Hepatocyte (in vitro differentiated cells): ENCODE measurements at regions not wholly inside any gene's neighbourhood (a gene's known extent, or its start where the extent isn't known, plus 50 kb on each side); places are given as distances from the start of the nearest gene placed in this dataset.

Experiments used
- DNase-seq: peaks from one replicate; pipeline ENCODE4 v3.0.0-alpha.2; 2016; ENCODE audit warnings: low spot score
- H2AFZ ChIP-seq: fragments of 200-600 bp; sonication (generic); 2 replicates; pipeline ENCODE4 v1.6.0; 2016; ENCODE audit warnings: antibody characterized with exemption, mild to moderate bottlenecking
- H3K27ac ChIP-seq: fragments of 200-600 bp; sonication (generic); 2 replicates; pipeline ENCODE4 v1.5.1; 2016; ENCODE audit warnings: mild to moderate bottlenecking
- H3K27me3 ChIP-seq: fragments of 200-600 bp; sonication (generic); 2 replicates; pipeline ENCODE4 v1.6.1; 2016
- H3K36me3 ChIP-seq: fragments of 200-600 bp; sonication (generic); replicated peaks from 2 replicates; pipeline ENCODE4 v1.5.1; 2016; ENCODE audit warnings: low read depth; ENCODE audit not compliant: insufficient read depth
- H3K4me1 ChIP-seq: fragments of 200-600 bp; sonication (generic); 2 replicates; pipeline ENCODE4 v1.5.1; 2016; ENCODE audit warnings: mild to moderate bottlenecking, moderate library complexity; ENCODE audit not compliant: insufficient read depth
- H3K4me2 ChIP-seq: fragments of 200-600 bp; sonication (generic); 2 replicates; pipeline ENCODE4 v1.6.0; 2016
- H3K4me3 ChIP-seq: fragments of 200-600 bp; sonication (generic); 2 replicates; pipeline ENCODE4 v1.5.1; 2016; ENCODE audit warnings: mild to moderate bottlenecking
- H3K79me2 ChIP-seq: fragments of 200-600 bp; sonication (generic); 2 replicates; pipeline ENCODE4 v1.6.0; 2017; ENCODE audit warnings: mild to moderate bottlenecking
- H3K9me2 ChIP-seq: fragments of 200-600 bp; sonication (generic); replicated peaks from 2 replicates; pipeline ENCODE4 v1.6.0; 2017; ENCODE audit warnings: mild to moderate bottlenecking; ENCODE audit not compliant: insufficient read depth
- H3K9me3 ChIP-seq: fragments of 200-600 bp; sonication (generic); 2 replicates; pipeline ENCODE4 v1.5.1; 2016; ENCODE audit warnings: low read depth, mild to moderate bottlenecking
- H4K20me1 ChIP-seq: fragments of 200-600 bp; sonication (generic); 2 replicates; pipeline ENCODE4 v1.6.0; 2016; ENCODE audit warnings: mild to moderate bottlenecking; ENCODE audit not compliant: insufficient read depth, poor library complexity, severe bottlenecking
- EZH2 ChIP-seq: fragments of 200-600 bp; sonication (generic); IDR thresholded peaks from 2 replicates; pipeline ENCODE4 v1.6.1; 2016; ENCODE audit warnings: antibody characterized with exemption, mild to moderate bottlenecking, borderline replicate concordance
- EZH2phosphoT487 ChIP-seq: fragments of 200-600 bp; sonication (generic); IDR thresholded peaks from one replicate; pipeline ENCODE4 v1.6.1; 2018; ENCODE audit warnings: antibody characterized with exemption, mild to moderate bottlenecking, low read depth, moderate library complexity; ENCODE audit not compliant: unreplicated experiment, severe bottlenecking
- WGBS: methylation state at CpG from one replicate; pipeline ENCODE4 v1.1.6; 2016; ENCODE audit warnings: low lambda C conversion rate; ENCODE audit errors: missing lambda C conversion rate; 5-methylcytosine and 5-hydroxymethylcytosine counted together
- TF ChIP-seq, protein P1 (sequence below): fragments of 200-600 bp; sonication (generic); IDR thresholded peaks from 2 replicates; pipeline ENCODE4 v1.5.1; 2016; ENCODE audit warnings: antibody characterized with exemption, mild to moderate bottlenecking; ENCODE audit not compliant: poor library complexity

DNA sequence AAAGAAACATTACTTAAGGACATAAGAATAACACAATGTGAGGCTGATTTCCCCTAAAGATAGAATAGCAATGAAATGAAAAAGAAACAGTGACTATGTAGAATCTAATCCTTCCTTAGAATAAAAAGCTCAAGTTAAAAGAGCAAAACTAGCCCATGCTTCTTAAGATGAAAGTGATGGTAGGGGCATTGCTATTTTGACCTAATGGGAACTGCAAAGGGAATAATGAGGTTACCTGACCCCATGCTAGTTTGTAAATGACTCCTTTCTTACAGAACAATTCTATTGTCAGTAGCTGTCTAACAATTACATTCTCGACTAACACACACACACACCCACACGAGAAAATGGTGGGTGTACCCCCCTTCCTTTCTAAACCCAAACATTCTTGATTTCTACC is 575.8 kb downstream of the CSNK1G3 start:
- Histone ChIP-seq H3K9me3 (no peaks in the 10 kb centered on the region), H4K20me1 (no peaks in the 10 kb centered on the region), H3K36me3 (no peaks in the 10 kb centered on the region), H3K9me2 (no peaks in the 10 kb centered on the region), H3K4me3 (no peak overlapping the region), H2AFZ (no peak overlapping the region), H3K4me2 (no peak overlapping the region), H3K79me2 (no peaks in the 10 kb centered on the region), H3K27me3 (no peaks in the 10 kb centered on the region), H3K27ac (no peak overlapping the region), H3K4me1 (peaks cover 3% of the 10 kb centered on the region)
- TF ChIP-seq EZH2: no peak
- TF ChIP-seq, protein P1, sequence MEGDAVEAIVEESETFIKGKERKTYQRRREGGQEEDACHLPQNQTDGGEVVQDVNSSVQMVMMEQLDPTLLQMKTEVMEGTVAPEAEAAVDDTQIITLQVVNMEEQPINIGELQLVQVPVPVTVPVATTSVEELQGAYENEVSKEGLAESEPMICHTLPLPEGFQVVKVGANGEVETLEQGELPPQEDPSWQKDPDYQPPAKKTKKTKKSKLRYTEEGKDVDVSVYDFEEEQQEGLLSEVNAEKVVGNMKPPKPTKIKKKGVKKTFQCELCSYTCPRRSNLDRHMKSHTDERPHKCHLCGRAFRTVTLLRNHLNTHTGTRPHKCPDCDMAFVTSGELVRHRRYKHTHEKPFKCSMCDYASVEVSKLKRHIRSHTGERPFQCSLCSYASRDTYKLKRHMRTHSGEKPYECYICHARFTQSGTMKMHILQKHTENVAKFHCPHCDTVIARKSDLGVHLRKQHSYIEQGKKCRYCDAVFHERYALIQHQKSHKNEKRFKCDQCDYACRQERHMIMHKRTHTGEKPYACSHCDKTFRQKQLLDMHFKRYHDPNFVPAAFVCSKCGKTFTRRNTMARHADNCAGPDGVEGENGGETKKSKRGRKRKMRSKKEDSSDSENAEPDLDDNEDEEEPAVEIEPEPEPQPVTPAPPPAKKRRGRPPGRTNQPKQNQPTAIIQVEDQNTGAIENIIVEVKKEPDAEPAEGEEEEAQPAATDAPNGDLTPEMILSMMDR: no peak
- no peak for TF ChIP-seq EZH2phosphoT487
- DNase-seq: no peak
- 53% methylated on average over 2 of the region's 2 CpGs for WGBS

DNA sequence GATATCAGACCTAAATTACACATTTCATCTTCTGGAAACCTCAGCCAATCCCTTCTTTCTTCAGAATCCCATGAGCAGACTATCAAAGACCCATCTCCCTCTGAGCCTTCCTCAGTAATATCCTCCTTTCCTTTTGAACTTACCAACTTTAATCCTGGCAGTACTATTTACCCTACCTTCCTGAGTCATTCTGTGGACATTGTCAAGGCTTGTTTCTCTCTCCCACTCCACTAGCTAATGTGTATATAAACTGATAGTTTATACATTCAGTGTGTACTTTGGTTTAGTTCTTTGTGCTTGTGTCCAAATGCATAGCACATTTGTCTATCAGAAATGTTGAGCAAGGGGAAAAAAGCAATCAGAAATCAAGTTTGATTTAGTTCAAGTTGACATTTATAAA is 568.3 kb downstream of the CSNK1G3 start:
- no peaks in the 10 kb centered on the region for H3K27me3 ChIP-seq
- H3K79me2 ChIP-seq: no peaks in the 10 kb centered on the region
- no peak overlapping the region for H3K4me3 ChIP-seq
- H3K27ac ChIP-seq: no peak overlapping the region
- H3K4me2 ChIP-seq: no peak overlapping the region
- TF ChIP-seq, protein P1: no peak
- no peak for TF ChIP-seq EZH2
- TF ChIP-seq EZH2phosphoT487: no peak
- no peaks in the 10 kb centered on the region for H3K9me2 ChIP-seq
- DNase-seq: no peak
- H4K20me1 ChIP-seq: no peaks in the 10 kb centered on the region
- no peaks in the 10 kb centered on the region for H3K9me3 ChIP-seq
- no peaks in the 10 kb centered on the region for H3K36me3 ChIP-seq
- H2AFZ ChIP-seq: no peak overlapping the region
- H3K4me1 ChIP-seq: no peaks in the 10 kb centered on the region

DNA sequence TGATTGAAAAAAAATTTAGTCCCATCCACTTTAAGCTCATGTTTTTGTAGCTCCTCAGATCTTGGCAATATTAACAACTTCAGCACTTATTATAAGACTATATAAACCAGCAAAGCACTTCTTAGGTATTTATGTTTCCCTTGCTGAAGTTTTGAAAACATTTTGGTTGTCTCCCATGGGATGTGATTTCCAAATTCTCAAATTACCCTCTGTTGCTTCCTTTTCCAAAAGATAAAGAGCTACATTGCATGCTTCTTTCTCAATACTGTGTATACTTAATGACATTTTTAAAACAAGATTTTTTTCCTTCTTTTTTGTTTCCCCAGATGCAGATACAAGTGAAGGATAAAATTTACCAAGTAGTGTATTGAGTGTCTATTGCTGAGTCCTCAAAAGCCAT is 567.1 kb downstream of the CSNK1G3 start:
- Histone ChIP-seq H3K79me2 (no peaks in the 10 kb centered on the region), H3K27ac (no peak overlapping the region), H2AFZ (no peak overlapping the region), H3K27me3 (no peaks in the 10 kb centered on the region), H4K20me1 (no peaks in the 10 kb centered on the region), H3K9me2 (no peaks in the 10 kb centered on the region), H3K9me3 (no peaks in the 10 kb centered on the region), H3K36me3 (no peaks in the 10 kb centered on the region), H3K4me3 (no peak overlapping the region), H3K4me1 (no peaks in the 10 kb centered on the region), H3K4me2 (no peak overlapping the region)
- TF ChIP-seq, protein P1: no peak
- no peak for TF ChIP-seq EZH2
- TF ChIP-seq EZH2phosphoT487: no peak
- DNase-seq: no peak

DNA sequence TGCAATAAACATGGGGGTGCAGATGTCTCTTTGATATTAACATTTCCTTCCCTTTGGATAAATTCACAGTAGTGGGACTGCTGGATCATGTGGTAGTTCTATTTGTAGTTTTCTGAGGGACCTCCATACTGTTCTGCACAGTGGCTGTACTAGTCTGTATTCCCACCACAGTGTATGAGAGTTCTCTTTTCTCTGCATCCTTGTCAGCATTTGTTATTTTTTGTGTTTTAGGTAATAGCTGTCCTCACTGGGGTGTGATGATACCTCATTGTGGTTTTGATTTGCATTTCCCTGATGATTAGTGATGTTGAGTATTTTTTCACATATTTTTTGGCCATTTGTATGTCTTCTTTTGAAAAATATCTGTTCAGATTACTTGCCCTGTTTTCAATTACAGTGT is 562.5 kb downstream of the CSNK1G3 start:
- Histone ChIP-seq H3K36me3 (no peaks in the 10 kb centered on the region), H3K4me3 (no peak overlapping the region), H3K27ac (no peak overlapping the region), H3K4me2 (no peak overlapping the region), H3K4me1 (no peaks in the 10 kb centered on the region), H3K9me3 (no peaks in the 10 kb centered on the region), H3K27me3 (no peaks in the 10 kb centered on the region), H3K79me2 (no peaks in the 10 kb centered on the region), H4K20me1 (no peaks in the 10 kb centered on the region), H3K9me2 (no peaks in the 10 kb centered on the region), H2AFZ (no peak overlapping the region)
- TF ChIP-seq, protein P1: no peak
- TF ChIP-seq EZH2 (no peak), EZH2phosphoT487 (no peak)
- no peak for DNase-seq
